Activated CD8-positive, alpha-beta memory T cell treated with anti-CD3 and anti-CD28 coated beads for 4 hours (primary cell): ENCODE measurements at regions not wholly inside any gene's neighbourhood (a gene's known extent, or its start where the extent isn't known, plus 50 kb on each side); places are given as distances from the start of the nearest gene placed in this dataset.

Experiments
- DNase-seq, 2 donors: peaks; one replicate each; pipeline ENCODE4 v3.0.0-alpha.2; 2020; ENCODE audit warnings: low read depth in 2 of 2

DNA sequence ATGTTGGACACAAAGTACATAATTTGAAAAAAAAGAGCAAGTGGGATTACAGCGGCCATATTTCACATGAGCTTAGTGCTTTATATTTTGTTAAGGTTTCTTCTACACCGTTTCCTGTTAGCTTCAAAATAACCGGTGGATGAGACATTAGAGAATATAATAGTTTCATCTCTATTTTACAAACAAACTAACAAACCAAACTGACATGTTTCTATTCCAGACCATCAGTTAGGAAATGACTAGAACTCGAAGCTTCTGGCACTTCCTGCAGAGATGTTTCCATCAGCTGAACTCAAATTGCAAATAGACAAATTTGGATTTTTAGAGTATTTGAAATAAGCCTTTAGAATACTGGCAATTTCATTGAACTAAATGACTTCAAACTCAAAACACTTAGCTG is 86.5 kb downstream of the MTRR start:
- DNase-seq, result no peak

DNA sequence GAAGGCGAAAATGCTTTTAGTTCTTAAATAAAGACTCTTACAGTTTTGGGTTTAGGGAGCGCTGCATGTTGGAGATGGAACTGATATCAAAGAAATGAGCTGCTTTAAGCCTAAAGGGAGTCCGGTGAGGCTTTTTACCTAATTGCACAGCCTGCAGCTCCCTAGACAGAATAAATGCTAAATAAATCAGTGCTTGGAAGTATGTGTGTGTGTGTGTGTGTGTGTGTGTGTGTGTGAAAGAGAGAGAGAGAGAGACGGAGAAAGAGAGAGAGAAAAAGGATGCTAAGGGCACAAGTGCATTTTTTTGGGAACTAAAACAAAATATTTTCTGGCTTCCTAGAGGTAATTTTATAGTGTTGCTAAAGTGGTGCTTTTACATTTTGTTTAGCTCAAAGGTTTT is 88.4 kb downstream of the MTRR start:
- DNase-seq, result no peak

GRCh38 chr5:7960142-7960541 is 91.2 kb downstream of the MTRR start:
- no peak for DNase-seq

- DNase-seq, result no peak
Measured at GRCh38 chr5:7961540-7961939, 92.6 kb downstream of the MTRR start.

GRCh38 chr5:7970816-7971215 is 101.9 kb downstream of the MTRR start:
- no peak for DNase-seq

DNA sequence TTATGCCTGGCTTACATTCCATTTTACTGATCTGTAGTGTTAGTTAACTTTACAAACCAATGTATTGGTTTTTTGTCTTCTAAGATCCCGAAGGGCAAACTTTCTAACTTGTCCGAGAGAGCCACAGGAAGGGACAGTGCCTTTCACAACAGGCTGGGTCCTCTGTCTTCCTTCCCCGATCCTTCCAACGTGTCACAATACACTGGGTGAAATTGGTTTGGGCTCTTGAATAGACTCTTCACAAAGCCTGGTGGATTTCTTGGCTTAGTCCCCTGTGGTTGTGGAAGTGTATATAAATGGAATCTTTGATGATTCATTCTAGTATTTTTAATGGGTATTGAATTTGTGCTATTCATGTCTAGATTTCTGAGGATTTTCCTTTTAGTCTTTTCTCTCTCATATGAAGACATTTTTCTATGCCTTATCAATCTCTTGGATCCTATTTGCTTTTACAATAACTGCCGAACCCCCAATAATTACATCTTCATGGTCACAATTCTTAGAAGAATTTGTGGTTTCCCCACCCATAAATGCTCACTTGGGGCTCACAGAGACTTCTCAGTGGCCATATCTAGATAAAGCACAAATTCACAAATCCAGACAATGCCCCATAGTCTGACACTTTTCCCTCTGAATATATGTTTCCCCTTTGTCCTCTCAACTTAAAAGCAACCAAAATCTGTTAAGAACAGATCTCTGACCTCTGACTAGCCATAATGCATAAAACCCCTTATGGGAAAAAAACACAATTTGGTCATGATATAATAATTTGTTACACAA is 107.7 kb downstream of the MTRR start:
- DNase-seq, result no peak

GRCh38 chr5:7978114-7978513 is 109.2 kb downstream of the MTRR start:
- no peak for DNase-seq

DNA sequence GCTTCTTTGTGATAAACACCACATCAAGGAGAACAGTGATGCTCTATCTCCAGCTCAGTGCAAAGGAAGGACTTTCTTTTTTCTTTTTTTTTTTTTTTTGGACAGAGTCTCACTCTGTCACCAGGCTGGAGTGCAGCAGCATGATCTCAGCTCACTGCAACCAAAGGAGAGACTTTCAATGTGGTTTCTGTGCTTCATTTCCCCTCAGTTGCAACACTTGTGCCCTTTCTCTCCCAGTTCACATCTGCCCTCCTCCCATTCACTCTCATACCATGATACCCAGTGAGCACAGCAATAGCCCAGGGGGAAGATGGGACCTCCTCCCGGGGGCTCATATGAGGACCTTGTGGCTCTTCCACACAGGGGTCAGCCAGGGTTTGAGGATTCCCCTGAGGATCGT is 110.0 kb downstream of the MTRR start:
- DNase-seq, result no peak

GRCh38 chr5:7980881-7981280 is 111.9 kb downstream of the MTRR start:
- DNase-seq, result no peak

DNA sequence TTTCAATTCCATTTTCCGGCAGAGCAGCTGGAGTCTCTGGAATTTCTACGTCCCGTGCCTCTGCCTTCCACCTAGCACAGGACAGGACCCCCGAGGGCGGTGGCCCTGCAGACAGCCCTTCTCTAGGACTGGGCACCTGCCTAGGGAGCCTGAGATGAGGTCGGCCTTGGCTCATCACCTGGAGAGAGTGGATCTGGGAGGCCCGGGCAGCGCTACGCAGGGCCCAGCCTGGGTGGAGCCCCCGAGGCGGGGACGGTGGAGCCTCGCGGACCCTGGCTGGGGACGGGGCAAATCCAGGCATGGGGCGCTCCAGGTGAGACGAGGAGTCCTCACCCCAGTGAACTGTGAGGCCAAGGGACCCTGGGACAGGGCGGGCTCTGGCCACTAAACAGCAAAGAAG is 114.5 kb downstream of the MTRR start:
- no peak for DNase-seq

DNA sequence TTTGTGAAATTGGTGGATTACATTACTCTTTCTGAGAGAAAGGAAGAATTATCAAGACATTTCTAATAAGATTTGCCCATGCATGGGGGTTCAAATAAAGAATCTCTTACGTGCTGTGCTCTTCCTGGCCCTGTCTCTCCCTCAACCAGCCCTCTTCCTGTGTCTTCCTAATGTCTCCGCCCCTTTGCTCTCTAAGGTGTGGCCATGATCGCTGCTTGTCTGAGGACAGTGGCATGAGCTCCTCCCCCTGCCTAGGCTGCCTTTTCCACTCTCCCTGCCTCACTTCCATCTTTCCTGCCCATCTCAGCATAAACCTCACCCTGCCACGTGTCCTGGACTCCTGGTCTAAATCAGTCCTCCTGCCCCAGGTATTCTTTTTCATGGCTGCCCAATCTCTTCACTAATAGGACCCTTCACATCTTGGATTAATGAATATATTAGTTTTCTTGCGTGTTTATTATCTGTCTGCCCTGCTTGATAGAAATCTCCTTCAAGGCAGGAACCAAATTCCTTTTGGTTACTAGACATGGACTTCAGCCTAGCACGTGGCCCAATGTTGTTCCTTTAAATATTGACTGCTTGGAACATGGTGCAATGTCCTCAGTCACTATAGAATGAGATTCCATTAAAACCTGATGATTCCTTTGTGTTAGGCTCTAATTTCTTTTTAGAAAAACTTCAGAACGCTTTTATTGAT is 122.3 kb downstream of the MTRR start:
- no peak for DNase-seq

DNA sequence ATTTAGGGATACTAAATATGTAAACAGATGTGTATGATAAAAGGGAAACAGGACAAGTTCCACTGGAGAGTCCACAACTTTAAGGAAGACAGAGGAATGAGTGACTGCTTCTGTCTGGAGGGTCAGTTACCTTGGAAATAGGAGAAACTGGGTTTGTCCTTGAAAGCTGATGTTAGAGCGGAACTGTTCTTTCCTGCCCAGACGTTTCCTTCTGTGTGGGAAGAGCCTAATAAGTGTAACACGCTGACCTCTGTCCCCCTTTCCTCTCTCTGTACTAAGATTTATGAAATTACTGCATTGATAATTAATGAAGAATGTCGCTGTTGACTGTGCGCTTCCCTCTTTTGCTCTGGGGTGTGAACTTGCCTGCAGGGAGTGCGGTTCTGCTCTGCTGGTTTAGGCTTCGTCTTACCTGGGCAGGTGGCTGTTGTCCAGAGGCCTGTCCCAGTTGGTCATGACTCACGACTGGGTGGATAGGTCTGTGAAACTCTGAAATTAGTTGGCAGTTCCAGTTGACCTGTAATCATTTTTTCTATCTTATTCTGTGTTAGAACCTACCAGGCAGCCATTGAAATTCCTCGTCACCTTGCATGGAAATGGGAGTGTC is 126.8 kb downstream of the MTRR start:
- no peak for DNase-seq

- no peak for DNase-seq
Measured at GRCh38 chr5:8005416-8005815, 136.5 kb downstream of the MTRR start.

DNA sequence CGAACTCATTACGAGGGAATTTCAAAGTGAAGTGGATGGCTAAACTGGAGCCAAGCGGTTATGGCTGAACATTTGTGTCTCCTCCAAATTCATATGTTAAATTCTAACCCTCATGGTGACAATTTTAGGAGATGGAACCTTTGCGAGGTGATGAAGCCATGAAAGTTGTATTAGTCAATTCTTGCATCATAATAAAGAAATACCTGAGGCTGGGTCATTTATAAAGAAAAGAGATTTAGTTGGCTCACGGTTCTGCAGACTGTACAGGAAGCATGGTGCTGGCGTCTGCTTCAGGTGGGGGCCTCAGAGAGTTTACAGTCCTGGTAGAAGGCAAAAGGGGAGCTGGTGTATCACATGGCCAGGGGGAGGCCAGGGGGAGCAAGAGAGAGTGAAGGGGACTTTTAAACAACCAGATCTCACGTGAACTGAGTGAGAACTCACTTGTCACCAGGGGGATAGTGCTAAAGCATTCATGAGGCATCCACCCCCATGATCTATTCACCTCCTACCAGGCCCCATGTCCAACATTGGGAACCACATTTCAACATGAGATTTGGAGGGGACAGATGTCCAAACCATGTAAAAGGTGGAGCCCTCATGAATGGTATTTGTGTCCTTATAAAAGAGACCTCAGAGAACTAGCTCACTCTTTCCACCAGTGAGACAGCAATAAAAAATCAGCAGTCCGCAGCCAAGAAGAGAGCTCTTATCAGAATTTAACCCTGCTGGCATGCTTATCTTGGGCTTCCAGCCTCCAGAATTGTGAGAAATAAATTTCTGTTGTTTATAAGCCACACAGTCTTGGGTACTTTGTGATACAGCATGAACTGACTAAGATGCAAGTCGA is 143.4 kb downstream of the MTRR start:
- DNase-seq, result no peak

DNA sequence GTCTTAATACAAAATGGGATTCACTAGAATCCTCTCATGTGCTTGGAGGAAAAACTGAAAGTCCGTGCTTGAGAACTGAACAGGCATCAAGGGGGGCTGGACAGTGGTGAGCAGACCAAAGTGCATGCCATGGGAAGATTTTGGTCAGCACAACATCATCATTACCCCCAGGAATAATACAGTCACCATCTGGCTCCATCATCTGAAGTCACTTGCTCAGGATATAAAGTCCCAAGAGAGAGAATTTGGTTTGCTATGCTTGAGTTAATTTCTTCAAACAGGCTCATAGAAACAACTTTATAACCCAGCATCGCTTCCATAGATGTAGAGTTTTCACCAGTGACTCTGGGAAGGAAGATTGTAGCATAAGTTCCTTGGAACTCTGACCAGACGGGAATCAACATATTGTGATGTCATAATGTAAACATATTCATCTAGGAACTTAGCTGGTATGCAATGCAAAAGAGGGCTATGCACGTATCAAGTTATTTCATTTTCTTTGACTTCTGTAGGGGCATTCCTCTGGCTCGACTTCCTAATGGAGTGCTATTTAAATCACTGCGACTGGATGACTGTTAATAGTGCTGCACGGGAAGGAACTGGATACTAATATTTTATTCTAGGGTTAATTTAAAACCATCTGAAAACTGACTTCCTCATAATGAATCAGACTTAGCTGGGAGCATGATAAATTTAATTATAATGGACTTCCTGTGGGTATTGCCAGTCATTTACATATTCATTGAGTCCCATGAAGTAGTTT is 145.2 kb downstream of the MTRR start:
- no peak for DNase-seq

DNA sequence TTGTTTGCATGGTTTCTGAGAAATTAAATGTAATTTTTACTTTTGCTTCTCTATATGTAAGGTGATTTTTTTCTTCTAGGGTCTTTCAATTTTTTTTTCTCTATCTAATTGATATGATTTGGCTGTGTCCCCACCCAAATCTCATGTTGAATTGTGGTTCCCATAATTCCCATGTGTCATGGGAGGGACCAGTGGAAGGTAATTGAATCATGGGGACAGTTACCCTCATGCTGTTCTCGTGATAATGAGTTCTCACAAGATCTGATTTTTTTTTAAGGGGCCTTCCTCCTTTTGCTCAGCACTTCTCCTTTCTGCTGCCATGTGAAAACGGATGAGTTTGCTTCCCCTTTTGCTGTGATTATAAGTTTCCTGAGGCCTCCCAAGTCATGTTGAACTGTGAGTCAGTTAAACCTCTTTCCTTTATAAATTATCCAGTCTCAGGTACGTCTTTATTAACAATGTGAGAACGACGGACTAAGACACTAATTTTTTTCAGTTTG is 150.8 kb downstream of the MTRR start:
- no peak for DNase-seq

DNA sequence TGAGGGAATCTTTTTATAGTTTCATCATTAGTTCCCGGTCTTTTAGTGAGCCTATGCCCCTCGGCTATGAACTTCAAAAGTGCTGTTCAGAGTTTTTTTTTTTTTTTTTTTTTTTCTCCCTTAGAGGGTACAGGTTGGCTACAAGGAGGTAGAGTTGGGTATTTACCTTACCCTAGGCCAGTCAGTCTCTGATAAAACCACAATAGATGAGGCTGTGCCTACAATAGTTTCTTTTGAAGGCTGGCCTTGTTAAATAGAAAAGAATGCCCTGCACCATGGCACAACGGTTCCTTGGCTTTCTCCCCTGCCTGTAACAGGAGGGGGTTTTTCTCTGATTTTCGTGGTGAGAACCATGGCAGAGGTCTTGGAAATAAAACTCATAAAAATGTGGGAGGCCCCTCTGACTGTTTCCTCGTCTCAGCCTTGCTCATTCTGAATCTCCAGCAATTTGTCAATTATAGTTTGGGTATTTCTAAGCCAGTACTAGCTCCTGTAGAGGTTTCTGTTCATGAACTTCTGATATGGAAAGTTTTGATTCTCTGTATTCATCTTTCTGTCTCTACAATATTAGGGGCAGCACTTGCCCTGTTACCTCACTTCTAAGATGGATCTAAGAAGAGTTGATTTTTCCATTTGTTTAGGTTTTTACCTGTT is 152.0 kb downstream of the MTRR start:
- DNase-seq, result no peak

- DNase-seq, result no peak
Measured at GRCh38 chr5:8028243-8028642, 159.3 kb downstream of the MTRR start.

DNA sequence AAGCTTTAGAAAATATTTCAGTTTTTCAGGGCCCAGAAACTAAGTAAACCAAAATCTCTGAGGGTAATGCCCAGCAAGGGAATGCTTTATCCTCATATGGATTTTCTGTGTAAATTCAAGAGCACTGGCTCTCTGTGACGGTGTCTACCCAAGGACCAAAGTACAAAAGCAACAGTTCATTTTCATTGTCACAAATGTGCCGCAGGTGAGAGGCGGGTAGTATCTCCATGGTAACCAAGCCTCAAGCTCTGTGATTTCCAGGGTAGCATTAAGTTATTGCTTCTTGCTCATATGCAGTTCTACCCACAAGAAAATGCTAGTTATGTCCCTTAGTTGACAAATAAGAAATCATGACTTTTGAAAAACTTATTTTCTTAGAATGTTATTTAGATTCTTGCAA is 164.3 kb downstream of the MTRR start:
- no peak for DNase-seq

GRCh38 chr5:8034852-8035251 is 165.9 kb downstream of the MTRR start:
- no peak for DNase-seq

- DNase-seq, result no peak
Measured at GRCh38 chr5:8048920-8049319, 180.0 kb downstream of the MTRR start.
